KMS-11 (cell line): ENCODE measurements at regions not wholly inside any gene's neighbourhood (a gene's known extent, or its start where the extent isn't known, plus 50 kb on each side); places are given as distances from the start of the nearest gene placed in this dataset.

Experiments
- H2AFZ ChIP-seq: fragments of 200-600 bp; sonication (generic); 2 replicates; pipeline ENCODE4 v1.6.1; 2016; ENCODE audit warnings: antibody characterized with exemption, mixed run types, low read depth
- H3K27ac ChIP-seq: fragments of 200-600 bp; sonication (generic); 2 replicates; pipeline ENCODE4 v1.6.1; 2016; ENCODE audit warnings: mild to moderate bottlenecking, mixed run types
- H3K27me3 ChIP-seq: fragments of 200-600 bp; sonication (generic); 2 replicates; pipeline ENCODE4 v1.6.1; 2017; ENCODE audit warnings: mild to moderate bottlenecking, low read depth, mixed run types, moderate library complexity; ENCODE audit not compliant: insufficient read depth
- H3K36me3 ChIP-seq: fragments of 200-600 bp; sonication (generic); 2 replicates; pipeline ENCODE4 v1.6.1; 2017; ENCODE audit warnings: mild to moderate bottlenecking, mixed run types; ENCODE audit not compliant: insufficient read depth
- H3K4me1 ChIP-seq: fragments of 200-600 bp; sonication (generic); 2 replicates; pipeline ENCODE4 v1.6.1; 2016; ENCODE audit warnings: mild to moderate bottlenecking, low read depth, mixed run types; ENCODE audit not compliant: poor library complexity, severe bottlenecking
- H3K4me2 ChIP-seq: fragments of 200-600 bp; sonication (generic); 2 replicates; pipeline ENCODE4 v1.7.0; 2016; ENCODE audit warnings: mild to moderate bottlenecking, mixed run types
- H3K4me3 ChIP-seq: fragments of 200-600 bp; sonication (generic); IDR thresholded peaks from 2 replicates; pipeline ENCODE4 v1.6.1; 2017; ENCODE audit warnings: low read depth, low read length, mixed read lengths; ENCODE audit not compliant: insufficient read depth
- H3K79me2 ChIP-seq: fragments of 200-600 bp; sonication (generic); 2 replicates; pipeline ENCODE4 v1.6.1; 2016; ENCODE audit warnings: low read depth, mixed run types; ENCODE audit not compliant: insufficient read depth
- H3K9ac ChIP-seq: fragments of 200-600 bp; sonication (generic); 2 replicates; pipeline ENCODE4 v1.6.1; 2016; ENCODE audit warnings: mild to moderate bottlenecking, mixed run types
- H4K20me1 ChIP-seq: fragments of 200-600 bp; sonication (generic); 2 replicates; pipeline ENCODE4 v1.6.1; 2016; ENCODE audit warnings: mild to moderate bottlenecking, mixed run types; ENCODE audit not compliant: insufficient read depth
- TF ChIP-seq, protein P1 (sequence below): fragments of 200-600 bp; sonication (generic); conservative IDR thresholded peaks from 2 replicates; pipeline ENCODE4 v1.6.1; 2017; ENCODE audit warnings: low read depth, mild to moderate bottlenecking, antibody characterized with exemption, low read length, moderate library complexity, mixed read lengths

- H3K79me2 ChIP-seq = no peaks in the 10 kb centered on the region
- H3K36me3 ChIP-seq = no peaks in the 10 kb centered on the region
- H4K20me1 ChIP-seq = no peaks in the 10 kb centered on the region
- H3K9ac ChIP-seq = no peak overlapping the region
- H3K27ac ChIP-seq = no peak overlapping the region
- no peak overlapping the region for H3K4me2 ChIP-seq
- H2AFZ ChIP-seq = no peak overlapping the region
- no peak overlapping the region for H3K4me3 ChIP-seq
- TF ChIP-seq, protein P1, sequence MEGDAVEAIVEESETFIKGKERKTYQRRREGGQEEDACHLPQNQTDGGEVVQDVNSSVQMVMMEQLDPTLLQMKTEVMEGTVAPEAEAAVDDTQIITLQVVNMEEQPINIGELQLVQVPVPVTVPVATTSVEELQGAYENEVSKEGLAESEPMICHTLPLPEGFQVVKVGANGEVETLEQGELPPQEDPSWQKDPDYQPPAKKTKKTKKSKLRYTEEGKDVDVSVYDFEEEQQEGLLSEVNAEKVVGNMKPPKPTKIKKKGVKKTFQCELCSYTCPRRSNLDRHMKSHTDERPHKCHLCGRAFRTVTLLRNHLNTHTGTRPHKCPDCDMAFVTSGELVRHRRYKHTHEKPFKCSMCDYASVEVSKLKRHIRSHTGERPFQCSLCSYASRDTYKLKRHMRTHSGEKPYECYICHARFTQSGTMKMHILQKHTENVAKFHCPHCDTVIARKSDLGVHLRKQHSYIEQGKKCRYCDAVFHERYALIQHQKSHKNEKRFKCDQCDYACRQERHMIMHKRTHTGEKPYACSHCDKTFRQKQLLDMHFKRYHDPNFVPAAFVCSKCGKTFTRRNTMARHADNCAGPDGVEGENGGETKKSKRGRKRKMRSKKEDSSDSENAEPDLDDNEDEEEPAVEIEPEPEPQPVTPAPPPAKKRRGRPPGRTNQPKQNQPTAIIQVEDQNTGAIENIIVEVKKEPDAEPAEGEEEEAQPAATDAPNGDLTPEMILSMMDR = no peak
- no peaks in the 10 kb centered on the region for H3K27me3 ChIP-seq
- H3K4me1 ChIP-seq = no peaks in the 10 kb centered on the region
Measured at GRCh38 chr1:104795931-104796330, 1046.2 kb downstream of the AMY1C start.

DNA sequence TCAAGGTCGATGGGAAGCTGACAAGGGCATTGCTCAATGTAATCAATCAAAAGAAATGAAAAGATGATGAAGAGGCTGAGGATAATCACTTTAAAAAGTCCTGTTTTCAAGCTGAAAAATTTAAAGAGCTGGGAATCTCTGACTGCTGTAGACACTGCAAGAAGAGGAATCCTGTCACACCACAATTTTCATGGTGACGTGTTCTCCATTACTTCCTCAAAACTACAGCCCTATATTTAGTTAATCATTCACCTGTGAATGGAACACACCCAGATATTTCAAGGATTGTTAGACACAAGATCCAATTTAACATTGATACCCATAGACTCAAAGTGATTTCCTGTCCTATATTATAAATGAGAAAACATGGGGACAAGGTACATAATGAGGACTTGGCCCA is 1048.3 kb downstream of the AMY1C start:
- Histone ChIP-seq H4K20me1 (no peaks in the 10 kb centered on the region), H3K27ac (no peak overlapping the region), H3K9ac (no peak overlapping the region), H2AFZ (no peak overlapping the region), H3K27me3 (no peaks in the 10 kb centered on the region), H3K4me1 (no peaks in the 10 kb centered on the region), H3K79me2 (no peaks in the 10 kb centered on the region), H3K4me3 (no peak overlapping the region), H3K4me2 (no peak overlapping the region), H3K36me3 (no peaks in the 10 kb centered on the region)
- TF ChIP-seq, protein P1 = no peak

DNA sequence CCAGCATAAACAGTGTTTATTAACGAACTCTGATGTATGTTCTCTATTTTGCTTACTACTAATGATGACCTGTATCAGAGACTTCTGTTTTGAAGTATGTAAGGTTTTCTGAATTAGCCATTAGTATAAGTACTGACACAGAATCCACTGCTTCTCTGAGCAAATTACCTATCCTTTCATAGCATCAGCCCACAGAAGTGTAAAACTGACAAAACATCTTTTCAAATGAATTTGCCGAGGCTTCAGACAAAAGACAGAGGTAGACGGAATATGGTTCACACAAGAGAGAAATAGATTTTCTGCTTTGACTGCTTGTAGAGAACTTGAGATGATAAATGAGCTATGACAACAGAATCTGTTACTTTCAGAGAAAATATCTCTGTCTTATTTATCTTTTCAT is 1051.6 kb downstream of the AMY1C start:
- no peaks in the 10 kb centered on the region for H3K79me2 ChIP-seq
- no peaks in the 10 kb centered on the region for H3K36me3 ChIP-seq
- no peak overlapping the region for H3K4me2 ChIP-seq
- TF ChIP-seq, protein P1 = no peak
- H3K4me1 ChIP-seq = no peaks in the 10 kb centered on the region
- no peak overlapping the region for H3K9ac ChIP-seq
- no peak overlapping the region for H2AFZ ChIP-seq
- no peak overlapping the region for H3K4me3 ChIP-seq
- no peaks in the 10 kb centered on the region for H3K27me3 ChIP-seq
- H3K27ac ChIP-seq = no peak overlapping the region
- H4K20me1 ChIP-seq = no peaks in the 10 kb centered on the region

GRCh38 chr1:104804147-104804546 is 1054.4 kb downstream of the AMY1C start:
- no peaks in the 10 kb centered on the region for H4K20me1 ChIP-seq
- H3K4me1 ChIP-seq = no peaks in the 10 kb centered on the region
- no peak overlapping the region for H3K4me2 ChIP-seq
- no peak overlapping the region for H3K27ac ChIP-seq
- TF ChIP-seq, protein P1 = no peak
- H2AFZ ChIP-seq = no peak overlapping the region
- no peaks in the 10 kb centered on the region for H3K79me2 ChIP-seq
- no peak overlapping the region for H3K9ac ChIP-seq
- H3K4me3 ChIP-seq = no peak overlapping the region
- H3K36me3 ChIP-seq = no peaks in the 10 kb centered on the region
- H3K27me3 ChIP-seq = no peaks in the 10 kb centered on the region
